ENCODE measurements at regions not wholly inside any gene's neighbourhood (a gene's known extent, or its start where the extent isn't known, plus 50 kb on each side); places are given as distances from the start of the nearest gene placed in this dataset.
A peak's percentile ranks its signal among the peaks of the same experiment; 100 is the strongest.

GRCh38 chrX:39716802-39717540 is 380.8 kb downstream of the BCOR start:
- Mint-ChIP-seq H3K27me3 (ENCODE audit: insufficient read depth) (no peaks in the 10 kb centered on the region), H3K9me3 (no peaks in the 10 kb centered on the region), H3K4me1 (ENCODE audit: low read depth) (no peaks in the 10 kb centered on the region), H3K36me3 (ENCODE audit: low read depth) (no peaks in the 10 kb centered on the region), H3K4me3 (no peak overlapping the region), H3K27ac (no peak overlapping the region)
- intact Hi-C loops (cut with micrococcal nuclease) = no loop called here
- no peak for DNase-seq (ENCODE audit: low spot score)

- H3K4me3 Mint-ChIP-seq = no peak overlapping the region
- H3K36me3 Mint-ChIP-seq (ENCODE audit: low read depth) = no peaks in the 10 kb centered on the region
- intact Hi-C loops (cut with micrococcal nuclease) = no loop called here
- H3K9me3 Mint-ChIP-seq = no peaks in the 10 kb centered on the region
- peaks cover 2% of the 10 kb centered on the region for H3K27me3 Mint-ChIP-seq (ENCODE audit: insufficient read depth)
- no peaks in the 10 kb centered on the region for H3K4me1 Mint-ChIP-seq (ENCODE audit: low read depth)
- no peak for DNase-seq (ENCODE audit: low spot score)
- H3K27ac Mint-ChIP-seq = no peak overlapping the region
Measured at GRCh38 chrX:39718981-39719380, 378.8 kb downstream of the BCOR start.

- no peak overlapping the region for H3K4me3 Mint-ChIP-seq
- no peak for DNase-seq (ENCODE audit: low spot score)
- no peak overlapping the region for H3K27ac Mint-ChIP-seq
- no peaks in the 10 kb centered on the region for H3K36me3 Mint-ChIP-seq (ENCODE audit: low read depth)
- peaks cover 4% of the 10 kb centered on the region for H3K9me3 Mint-ChIP-seq
- intact Hi-C loops (cut with micrococcal nuclease) = no loop called here
- peaks cover 7% of the 10 kb centered on the region for H3K4me1 Mint-ChIP-seq (ENCODE audit: low read depth)
- peaks cover 4% of the 10 kb centered on the region for H3K27me3 Mint-ChIP-seq (ENCODE audit: insufficient read depth)
Measured at GRCh38 chrX:39720945-39721344, 376.8 kb downstream of the BCOR start.

- Mint-ChIP-seq H3K27ac (no peak overlapping the region), H3K4me3 (no peak overlapping the region), H3K4me1 (ENCODE audit: low read depth) (peaks cover 7% of the 10 kb centered on the region), H3K27me3 (ENCODE audit: insufficient read depth) (peaks cover 4% of the 10 kb centered on the region), H3K36me3 (ENCODE audit: low read depth) (no peaks in the 10 kb centered on the region), H3K9me3 (peaks cover 4% of the 10 kb centered on the region)
- intact Hi-C loops (cut with micrococcal nuclease) = no loop called here
- no peak for DNase-seq (ENCODE audit: low spot score)
Measured at GRCh38 chrX:39721566-39722279, 376.0 kb downstream of the BCOR start.

GRCh38 chrX:39724544-39724943 is 373.2 kb downstream of the BCOR start:
- no peak overlapping the region for H3K4me3 Mint-ChIP-seq
- peaks cover 7% of the 10 kb centered on the region for H3K4me1 Mint-ChIP-seq (ENCODE audit: low read depth)
- H3K27ac Mint-ChIP-seq = no peak overlapping the region
- intact Hi-C loops (cut with micrococcal nuclease) = no loop called here
- H3K9me3 Mint-ChIP-seq = peaks cover 8% of the 10 kb centered on the region
- H3K36me3 Mint-ChIP-seq (ENCODE audit: low read depth) = no peaks in the 10 kb centered on the region
- peaks cover 4% of the 10 kb centered on the region for H3K27me3 Mint-ChIP-seq (ENCODE audit: insufficient read depth)
- no peak for DNase-seq (ENCODE audit: low spot score)

- no peak for DNase-seq (ENCODE audit: low spot score)
- Mint-ChIP-seq H3K36me3 (ENCODE audit: low read depth) (no peaks in the 10 kb centered on the region), H3K4me1 (ENCODE audit: low read depth) (peaks cover 7% of the 10 kb centered on the region), H3K27ac (no peak overlapping the region), H3K27me3 (ENCODE audit: insufficient read depth) (peaks cover 4% of the 10 kb centered on the region), H3K9me3 (peaks cover 8% of the 10 kb centered on the region), H3K4me3 (no peak overlapping the region)
- intact Hi-C loops (cut with micrococcal nuclease) = no loop called here
Measured at GRCh38 chrX:39725114-39725513, 372.6 kb downstream of the BCOR start.

- Mint-ChIP-seq H3K9me3 (peaks cover 8% of the 10 kb centered on the region), H3K4me1 (ENCODE audit: low read depth) (peaks cover 17% of the 10 kb centered on the region), H3K27ac (no peak overlapping the region), H3K27me3 (ENCODE audit: insufficient read depth) (peaks cover 4% of the 10 kb centered on the region), H3K36me3 (ENCODE audit: low read depth) (no peaks in the 10 kb centered on the region), H3K4me3 (no peak overlapping the region)
- intact Hi-C loops (cut with micrococcal nuclease) = no loop called here
- DNase-seq (ENCODE audit: low spot score) = no peak
Measured at GRCh38 chrX:39725928-39726619, 371.7 kb downstream of the BCOR start.

- intact Hi-C loops (cut with micrococcal nuclease) = no loop called here
- Mint-ChIP-seq H3K4me1 (ENCODE audit: low read depth) (peaks cover 19% of the 10 kb centered on the region), H3K4me3 (no peak overlapping the region), H3K9me3 (peaks cover 8% of the 10 kb centered on the region), H3K27ac (no peak overlapping the region), H3K36me3 (ENCODE audit: low read depth) (no peaks in the 10 kb centered on the region), H3K27me3 (ENCODE audit: insufficient read depth) (peaks cover 4% of the 10 kb centered on the region)
- DNase-seq (ENCODE audit: low spot score) = no peak
Measured at GRCh38 chrX:39726771-39727170, 371.0 kb downstream of the BCOR start.

- H3K27ac Mint-ChIP-seq = no peak overlapping the region
- no peak for DNase-seq (ENCODE audit: low spot score)
Measured at GRCh38 chrX:39728025-39728424, 369.7 kb downstream of the BCOR start.

GRCh38 chrX:39728852-39729598 is 368.7 kb downstream of the BCOR start:
- H3K4me1 Mint-ChIP-seq (ENCODE audit: low read depth) = peaks cover 33% of the 10 kb centered on the region
- H3K27me3 Mint-ChIP-seq (ENCODE audit: insufficient read depth) = peaks cover 2% of the 10 kb centered on the region
- no peak for DNase-seq (ENCODE audit: low spot score)
- intact Hi-C loops (cut with micrococcal nuclease) = no loop called here
- H3K4me3 Mint-ChIP-seq = no peak overlapping the region
- H3K36me3 Mint-ChIP-seq (ENCODE audit: low read depth) = no peaks in the 10 kb centered on the region
- peaks cover 8% of the 10 kb centered on the region for H3K9me3 Mint-ChIP-seq
- no peak overlapping the region for H3K27ac Mint-ChIP-seq

More at GRCh38 chrX:39728025-39728424, 369.7 kb downstream of the BCOR start:
- Mint-ChIP-seq H3K27me3 (ENCODE audit: insufficient read depth) (peaks cover 3% of the 10 kb centered on the region), H3K36me3 (ENCODE audit: low read depth) (no peaks in the 10 kb centered on the region), H3K9me3 (peaks cover 8% of the 10 kb centered on the region), H3K4me1 (ENCODE audit: low read depth) (peaks cover 32% of the 10 kb centered on the region), H3K4me3 (no peak overlapping the region)
- intact Hi-C loops (cut with micrococcal nuclease) = no loop called here

- no peaks in the 10 kb centered on the region for H3K27me3 Mint-ChIP-seq (ENCODE audit: insufficient read depth)
- H3K27ac Mint-ChIP-seq = no peak overlapping the region
- H3K9me3 Mint-ChIP-seq = peaks cover 5% of the 10 kb centered on the region
Measured at GRCh38 chrX:39729981-39730661, 367.6 kb downstream of the BCOR start.

GRCh38 chrX:39730662-39731329 is 367.0 kb downstream of the BCOR start:
- H3K9me3 Mint-ChIP-seq = peaks cover 5% of the 10 kb centered on the region
- H3K27me3 Mint-ChIP-seq (ENCODE audit: insufficient read depth) = no peaks in the 10 kb centered on the region
- peaks cover 30% of the 10 kb centered on the region for H3K4me1 Mint-ChIP-seq (ENCODE audit: low read depth)
- H3K27ac Mint-ChIP-seq = peak overlapping the region; percentile 84
- DNase-seq (ENCODE audit: low spot score) = peak; percentile 31
- intact Hi-C loops (cut with micrococcal nuclease) = loop anchor here (1.0 to 10.0 kb wide), 7 partner anchors 46 to 534 kb away; no protein-coding TSS in a partner anchor
- H3K4me3 Mint-ChIP-seq = peak overlapping the region; percentile 54
- H3K36me3 Mint-ChIP-seq (ENCODE audit: low read depth) = no peaks in the 10 kb centered on the region

More at GRCh38 chrX:39729981-39730661, 367.6 kb downstream of the BCOR start:
- Mint-ChIP-seq H3K4me1 (ENCODE audit: low read depth) (peaks cover 30% of the 10 kb centered on the region), H3K36me3 (ENCODE audit: low read depth) (no peaks in the 10 kb centered on the region), H3K4me3 (no peak overlapping the region)
- intact Hi-C loops (cut with micrococcal nuclease) = loop anchor here (1.0 to 10.0 kb wide), 7 partner anchors 47 to 535 kb away; no protein-coding TSS in a partner anchor
- no peak for DNase-seq (ENCODE audit: low spot score)
